A673 (cell line): ENCODE measurements at regions not wholly inside any gene's neighbourhood (a gene's known extent, or its start where the extent isn't known, plus 50 kb on each side); places are given as distances from the start of the nearest gene placed in this dataset.

Source experiments
- EZH2 ChIP-seq: fragments of 200-600 bp; sonication (generic); IDR thresholded peaks from 2 replicates; pipeline ENCODE4 v1.6.1; 2017; ENCODE audit warnings: borderline replicate concordance, low read depth, mild to moderate bottlenecking, mixed read lengths, antibody characterized with exemption, low read length; ENCODE audit not compliant: poor library complexity, severe bottlenecking
- TF ChIP-seq, protein P1 (sequence below): fragments of 300-800, 200-600 bp; sonication (generic); conservative IDR thresholded peaks from 2 replicates; pipeline ENCODE4 v1.5.1; 2017; ENCODE audit warnings: low read depth, mild to moderate bottlenecking, antibody characterized with exemption, low read length, moderate library complexity, mixed read lengths

DNA sequence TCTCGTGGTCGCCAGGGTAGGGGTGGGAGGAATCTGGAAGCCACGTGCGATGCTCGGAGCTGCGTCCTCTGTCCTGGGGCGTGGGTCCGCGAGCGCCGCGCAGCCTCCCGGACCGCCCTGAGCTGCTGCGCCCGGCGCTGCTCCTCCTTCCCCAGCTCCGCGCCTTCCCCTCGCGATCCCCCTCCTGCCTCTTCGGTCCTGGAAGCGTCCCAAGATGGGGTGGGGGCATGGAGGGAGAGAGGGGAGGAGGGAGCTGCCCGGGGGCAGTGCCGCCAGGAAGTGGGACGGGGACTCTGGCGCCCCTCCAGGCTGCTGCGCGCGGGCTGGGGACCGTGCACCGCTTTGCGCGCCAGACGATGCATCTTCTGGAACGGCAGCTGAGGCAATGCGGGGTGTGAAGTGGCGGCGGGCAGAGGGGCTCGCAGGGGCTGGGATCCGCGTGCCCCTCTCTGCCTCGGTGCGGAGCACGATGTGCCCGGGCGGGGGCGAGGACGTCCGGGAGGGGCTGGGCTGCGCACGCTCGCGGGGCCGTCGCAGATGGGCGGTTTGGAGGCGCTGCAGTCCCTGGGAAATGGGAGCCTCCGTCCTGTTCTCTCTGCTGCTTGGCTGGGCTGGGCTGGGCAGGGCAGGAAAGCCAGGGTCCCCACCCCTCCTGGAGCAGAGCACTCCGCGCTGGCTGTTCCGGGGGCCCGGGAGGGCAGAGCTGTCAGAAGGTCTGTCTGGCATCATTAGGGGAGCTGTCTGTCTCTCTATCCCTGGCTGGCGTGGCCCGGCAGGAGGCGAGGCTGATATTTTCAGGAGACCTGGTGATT, 388.0 kb downstream of the SEC14L1 start:
- TF ChIP-seq, protein P1, sequence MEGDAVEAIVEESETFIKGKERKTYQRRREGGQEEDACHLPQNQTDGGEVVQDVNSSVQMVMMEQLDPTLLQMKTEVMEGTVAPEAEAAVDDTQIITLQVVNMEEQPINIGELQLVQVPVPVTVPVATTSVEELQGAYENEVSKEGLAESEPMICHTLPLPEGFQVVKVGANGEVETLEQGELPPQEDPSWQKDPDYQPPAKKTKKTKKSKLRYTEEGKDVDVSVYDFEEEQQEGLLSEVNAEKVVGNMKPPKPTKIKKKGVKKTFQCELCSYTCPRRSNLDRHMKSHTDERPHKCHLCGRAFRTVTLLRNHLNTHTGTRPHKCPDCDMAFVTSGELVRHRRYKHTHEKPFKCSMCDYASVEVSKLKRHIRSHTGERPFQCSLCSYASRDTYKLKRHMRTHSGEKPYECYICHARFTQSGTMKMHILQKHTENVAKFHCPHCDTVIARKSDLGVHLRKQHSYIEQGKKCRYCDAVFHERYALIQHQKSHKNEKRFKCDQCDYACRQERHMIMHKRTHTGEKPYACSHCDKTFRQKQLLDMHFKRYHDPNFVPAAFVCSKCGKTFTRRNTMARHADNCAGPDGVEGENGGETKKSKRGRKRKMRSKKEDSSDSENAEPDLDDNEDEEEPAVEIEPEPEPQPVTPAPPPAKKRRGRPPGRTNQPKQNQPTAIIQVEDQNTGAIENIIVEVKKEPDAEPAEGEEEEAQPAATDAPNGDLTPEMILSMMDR = peak; percentile 56
- no peak for TF ChIP-seq EZH2
